ENCODE measurements at regions not wholly inside any gene's neighbourhood (a gene's known extent, or its start where the extent isn't known, plus 50 kb on each side); places are given as distances from the start of the nearest gene placed in this dataset.

- DNase-seq: no peak
- Histone ChIP-seq H3K27ac (ENCODE audit: low read depth in 2 of 2, low read length in 1 of 2) (no peak overlapping the region), H3F3A (replicated peaks; ENCODE audit: insufficient read depth) (no peaks in the 10 kb centered on the region), H4K20me1 (ENCODE audit: insufficient read depth) (no peaks in the 10 kb centered on the region), H3K79me2 (ENCODE audit: insufficient read depth) (no peaks in the 10 kb centered on the region), H3K27me3 (ENCODE audit: insufficient read depth) (peaks cover 17% of the 10 kb centered on the region; the same call in 1 of the 2 replicates), H3K9me3 (no peaks in the 10 kb centered on the region), H3K4me1 (ENCODE audit: control insufficient read depth in 1 of 2, insufficient read depth in 2 of 2, low read depth in 1 of 2, low read length in 1 of 2) (no peaks in the 10 kb centered on the region), H3K9ac (no peak overlapping the region), H3K4me2 (no peak overlapping the region), H3K4me3 (ENCODE audit: low read depth in 2 of 2, low read length in 1 of 2) (no peak overlapping the region), H3K36me3 (replicated peaks in 1 of 2; ENCODE audit: control insufficient read depth in 1 of 2, insufficient read depth in 2 of 2, low read length in 1 of 2) (no peaks in the 10 kb centered on the region), H3K9me2 (no peaks in the 10 kb centered on the region), H2AFZ (ENCODE audit: low read depth) (no peak overlapping the region)
- CTCF ChIA-PET: interaction anchor here (1.1 kb wide), 1 partner anchor 8 kb away, joined by 3 read pairs; no protein-coding TSS in a partner anchor
- 59% methylated on average over 12 of the region's 13 CpGs for WGBS (ENCODE audit: low lambda C conversion rate)
- POLR2A ChIA-PET: no interaction called here
- TF ChIP-seq YY1 (IDR thresholded peaks at IDR 0.05; ENCODE audit: low read depth): no peak
- no peak for TF ChIP-seq TCF12 (IDR thresholded peaks at IDR 0.05)
- TF ChIP-seq REST (IDR thresholded peaks at IDR 0.05; ENCODE audit: low read depth, low read length): no peak
- TF ChIP-seq TAF1 (IDR thresholded peaks at IDR 0.05; ENCODE audit: borderline replicate concordance, low read depth, low read length): no peak
- TF ChIP-seq ZBTB33 (IDR thresholded peaks at IDR 0.05; ENCODE audit: borderline replicate concordance, low read depth): no peak
- TF ChIP-seq PBX3 (IDR thresholded peaks at IDR 0.05): no peak
- no peak for TF ChIP-seq FOXJ3 (CRISPR knock-in tag; IDR thresholded peaks at IDR 0.05)
- no peak for TF ChIP-seq MEF2A (IDR thresholded peaks at IDR 0.05; ENCODE audit: borderline replicate concordance, low read depth)
- no peak for TF ChIP-seq TEAD4 (IDR thresholded peaks at IDR 0.05; ENCODE audit: borderline replicate concordance, insufficient read depth)
- TF ChIP-seq RCOR1 (IDR thresholded peaks at IDR 0.05; ENCODE audit: low read length): no peak
- TF ChIP-seq CTCF (IDR thresholded peaks at IDR 0.05): no peak
- TF ChIP-seq POLR2AphosphoS5 (IDR thresholded peaks at IDR 0.05; ENCODE audit: low read depth, low read length): no peak
- no peak for TF ChIP-seq SIN3A (IDR thresholded peaks at IDR 0.05; ENCODE audit: borderline replicate concordance, low read depth, low read length)
These were observed 64.2 kb downstream of the RASSF10 start for GRCh38 chr11:13073119-13073981.

All from SK-N-SH (cell line).